WTC11 (cell line): ENCODE measurements at regions not wholly inside any gene's neighbourhood (a gene's known extent, or its start where the extent isn't known, plus 50 kb on each side); places are given as distances from the start of the nearest gene placed in this dataset.

ENCODE experiments used
- ATAC-seq: fragments of 200-7000 bp; cut with Tn5 transposase; 2 replicates; pipeline ENCODE4 v1.10.0; 2021; ENCODE audit warnings: mild to moderate bottlenecking, moderate library complexity
- CTCF ChIA-PET: fragments of 300-600 bp; sonication (Branson Sonifier 250); formaldehyde crosslinking; loops from one replicate; lab custom pipeline; 2021; ENCODE audit warnings: antibody characterized with exemption; lab: Charles Lee
- POLR2A ChIA-PET: fragments of 350-600 bp; sonication (Branson Sonifier 250); formaldehyde crosslinking; loops from one replicate; lab custom pipeline; 2021; ENCODE audit warnings: antibody characterized with exemption; lab: Charles Lee
- DNase-seq: peaks from one replicate; pipeline ENCODE4 v3.0.0; 2021; ENCODE audit warnings: low spot score
- H3K27ac Mint-ChIP-seq: 2 replicates; pipeline ENCODE4 v1.8.0; 2021; ENCODE audit warnings: mixed read lengths
- H3K27me3 Mint-ChIP-seq: 2 replicates; pipeline ENCODE4 v1.8.0; 2021; ENCODE audit warnings: low read depth, mild to moderate bottlenecking, moderate library complexity, mixed read lengths
- H3K36me3 Mint-ChIP-seq: 2 replicates; pipeline ENCODE4 v1.8.0; 2021; ENCODE audit warnings: mixed read lengths
- H3K4me1 Mint-ChIP-seq: 2 replicates; pipeline ENCODE4 v1.8.0; 2022; ENCODE audit warnings: mixed read lengths
- H3K4me3 Mint-ChIP-seq: 2 replicates; pipeline ENCODE4 v1.8.0; 2021; ENCODE audit warnings: mild to moderate bottlenecking, moderate library complexity, mixed read lengths
- H3K9me3 Mint-ChIP-seq: 2 replicates; pipeline ENCODE4 v1.8.0; 2021; ENCODE audit warnings: mixed read lengths
- ATF1 ChIP-seq: sonication (generic); formaldehyde crosslinking; IDR thresholded peaks from 2 replicates; pipeline ENCODE4 v1.8.1; 2023; ENCODE audit warnings: mild to moderate bottlenecking, moderate library complexity, missing genetic modification reagents
- CBFB ChIP-seq: sonication (generic); formaldehyde crosslinking; IDR thresholded peaks from 2 replicates; pipeline ENCODE4 v1.8.1; 2022; ENCODE audit warnings: mild to moderate bottlenecking, low read depth, missing genetic modification reagents
- FOXP1 ChIP-seq: sonication (generic); formaldehyde crosslinking; IDR thresholded peaks from 2 replicates; pipeline ENCODE4 v1.8.0; 2022; ENCODE audit warnings: missing genetic modification reagents, mild to moderate bottlenecking, moderate library complexity, borderline replicate concordance
- GABPB1 ChIP-seq: sonication (generic); formaldehyde crosslinking; IDR thresholded peaks from 2 replicates; pipeline ENCODE4 v1.8.1; 2023; ENCODE audit warnings: mild to moderate bottlenecking, missing genetic modification reagents
- NR2C2 ChIP-seq: sonication (generic); formaldehyde crosslinking; IDR thresholded peaks from 2 replicates; pipeline ENCODE4 v1.8.0; 2022; ENCODE audit warnings: mild to moderate bottlenecking, missing genetic modification reagents
- PRRX2 ChIP-seq: fragments of 250-450 bp; sonication (Bioruptor Pico); IDR thresholded peaks from 2 replicates; pipeline ENCODE4 v1.8.0; 2021; ENCODE audit warnings: mild to moderate bottlenecking
- TCF7 ChIP-seq: sonication (generic); formaldehyde crosslinking; IDR thresholded peaks from 2 replicates; pipeline ENCODE4 v1.8.0; 2022; ENCODE audit warnings: mild to moderate bottlenecking, low read depth, missing genetic modification reagents, moderate library complexity
- ZBTB21 ChIP-seq: sonication (generic); formaldehyde crosslinking; IDR thresholded peaks from 2 replicates; pipeline ENCODE4 v1.8.1; 2023; ENCODE audit warnings: mild to moderate bottlenecking, missing genetic modification reagents, borderline replicate concordance
- ZNF121 ChIP-seq: sonication (generic); formaldehyde crosslinking; IDR thresholded peaks from 2 replicates; pipeline ENCODE4 v1.8.0; 2023; ENCODE audit warnings: missing genetic modification reagents
- ZNF138 ChIP-seq: sonication (generic); formaldehyde crosslinking; conservative IDR thresholded peaks from 2 replicates; pipeline ENCODE4 v1.8.1; 2022; ENCODE audit warnings: mild to moderate bottlenecking, moderate library complexity, missing genetic modification reagents
- ZNF263 ChIP-seq: sonication (generic); formaldehyde crosslinking; IDR thresholded peaks from 2 replicates; pipeline ENCODE4 v1.8.1; 2022; ENCODE audit warnings: low read depth, mild to moderate bottlenecking, moderate library complexity, missing genetic modification reagents
- ZNF317 ChIP-seq: sonication (generic); formaldehyde crosslinking; IDR thresholded peaks from 2 replicates; pipeline ENCODE4 v1.8.1; 2023; ENCODE audit warnings: low read depth, mild to moderate bottlenecking, moderate library complexity, missing genetic modification reagents, borderline replicate concordance
- TF ChIP-seq, protein P1 (sequence below): fragments of 250-450 bp; sonication (Bioruptor Pico); conservative IDR thresholded peaks from 2 replicates; pipeline ENCODE4 v1.9.0; 2021; ENCODE audit warnings: mild to moderate bottlenecking
- TF ChIP-seq, protein P2 (sequence below): sonication (generic); formaldehyde crosslinking; IDR thresholded peaks from 2 replicates; pipeline ENCODE4 v1.8.1; 2022; ENCODE audit warnings: low read depth, mild to moderate bottlenecking, moderate library complexity, missing genetic modification reagents, borderline replicate concordance
- TF ChIP-seq, protein P3 (sequence below): fragments of 250-450 bp; sonication (Bioruptor Pico); IDR thresholded peaks from 2 replicates; pipeline ENCODE4 v1.9.0; 2021; ENCODE audit warnings: mild to moderate bottlenecking, borderline replicate concordance
- TF ChIP-seq, protein P4 (sequence below): sonication (generic); formaldehyde crosslinking; conservative IDR thresholded peaks from 2 replicates; pipeline ENCODE4 v1.8.1; 2023; ENCODE audit warnings: mild to moderate bottlenecking, low read depth, missing genetic modification reagents, moderate library complexity
- TF ChIP-seq, protein P5 (sequence below): sonication (generic); formaldehyde crosslinking; IDR thresholded peaks from 2 replicates; pipeline ENCODE4 v1.8.0; 2022; ENCODE audit warnings: mild to moderate bottlenecking, missing genetic modification reagents
- TF ChIP-seq, protein P6 (sequence below): sonication (generic); formaldehyde crosslinking; IDR thresholded peaks from 2 replicates; pipeline ENCODE4 v1.8.0; 2022; ENCODE audit warnings: mild to moderate bottlenecking, missing genetic modification reagents

DNA sequence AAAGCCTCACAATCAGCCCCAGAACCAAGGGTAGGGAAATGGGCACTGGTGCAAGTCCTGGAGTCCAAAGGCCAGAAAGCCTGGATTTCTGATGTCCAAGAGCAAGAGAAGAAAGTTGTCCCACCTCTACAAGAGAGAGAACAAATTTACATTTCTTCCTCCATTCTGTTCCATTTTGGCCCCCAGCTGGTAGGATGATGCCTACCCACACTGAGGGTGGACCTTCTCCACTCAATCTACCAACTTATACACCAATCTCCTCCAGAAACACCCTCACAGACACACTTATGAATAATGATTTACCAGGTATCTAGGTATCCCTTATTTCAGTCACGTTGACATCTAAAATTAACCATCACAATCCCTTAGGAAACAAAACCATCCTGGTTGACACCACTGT, 367.8 kb upstream of the GRIA3 start (continued):
- TF ChIP-seq, protein P1, sequence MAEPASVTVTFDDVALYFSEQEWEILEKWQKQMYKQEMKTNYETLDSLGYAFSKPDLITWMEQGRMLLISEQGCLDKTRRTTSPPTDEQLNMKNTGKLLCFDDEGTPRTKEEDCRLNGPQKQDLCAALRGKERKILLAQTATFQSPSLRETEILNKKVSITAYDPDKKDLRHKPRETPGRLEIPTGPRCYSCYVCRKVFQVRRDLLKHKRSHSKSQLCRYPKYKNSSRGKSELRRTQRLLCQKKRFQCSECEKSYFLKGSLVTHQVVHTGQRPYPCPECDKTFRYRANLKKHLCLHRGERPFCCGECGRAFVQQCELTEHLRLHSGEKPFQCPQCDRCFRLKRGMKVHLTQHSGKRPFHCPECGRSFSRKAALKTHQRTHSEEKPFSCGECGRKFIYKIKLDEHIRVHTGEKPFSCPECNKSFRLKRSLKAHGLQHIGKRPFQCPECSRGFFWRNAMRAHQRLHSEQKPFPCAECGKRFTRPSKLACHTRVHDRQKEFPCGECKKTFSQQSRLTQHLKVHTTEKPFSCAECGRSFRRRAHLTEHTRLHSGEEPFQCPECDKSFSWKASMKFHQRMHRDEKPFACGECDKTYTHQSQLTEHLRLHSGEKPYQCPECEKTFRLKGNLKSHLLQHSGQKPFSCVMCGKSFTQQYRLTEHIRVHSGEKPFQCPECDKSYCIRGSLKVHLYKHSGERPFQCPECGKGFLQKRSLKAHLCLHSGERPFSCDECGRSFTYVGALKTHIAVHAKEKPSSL (CRISPR knock-in tag) = no peak
- no peak for TF ChIP-seq PRRX2 (CRISPR knock-in tag)

DNA sequence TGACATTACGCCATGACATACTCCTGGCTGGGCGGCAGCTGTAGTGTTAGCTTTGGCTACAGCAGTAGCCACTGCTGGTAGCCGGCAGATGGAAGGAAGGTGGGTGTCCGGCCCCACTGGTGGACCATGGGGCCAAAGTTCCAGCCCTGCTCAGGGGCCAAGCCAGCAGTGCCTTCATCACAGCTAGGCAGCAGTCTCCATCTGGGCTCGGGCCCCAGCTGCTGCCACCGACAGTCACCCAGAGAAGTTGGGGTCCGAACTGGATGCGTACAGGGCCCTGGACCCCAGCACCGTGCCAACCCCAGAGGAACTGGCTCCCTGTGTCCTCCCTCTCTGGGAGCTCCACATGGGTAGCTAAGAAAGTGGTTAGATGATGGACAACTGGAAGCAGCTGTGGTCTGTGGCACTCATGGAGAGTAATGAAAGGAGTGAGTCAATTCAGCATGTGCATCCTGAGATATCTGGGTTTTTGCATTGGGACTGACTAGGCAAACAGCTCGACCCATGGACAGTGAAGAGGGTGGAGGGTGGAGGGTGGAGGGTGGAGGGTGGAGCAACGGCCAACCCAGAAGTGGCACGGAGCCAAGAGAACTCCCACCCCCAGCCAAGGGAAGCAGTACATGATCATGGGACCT, 366.6 kb upstream of the GRIA3 start:
- Mint-ChIP-seq H3K36me3 (peaks cover 7% of the 10 kb centered on the region; the same call in 1 of the 2 replicates), H3K4me3 (no peak overlapping the region), H3K4me1 (no peaks in the 10 kb centered on the region), H3K27ac (no peak overlapping the region), H3K27me3 (no peaks in the 10 kb centered on the region), H3K9me3 (peaks cover 24% of the 10 kb centered on the region)
- POLR2A ChIA-PET = no interaction called here
- DNase-seq (no peak), ATAC-seq (no peak)
- CTCF ChIA-PET = no interaction called here
- TF ChIP-seq FOXP1 (CRISPR knock-in tag) = no peak
- TF ChIP-seq CBFB (CRISPR knock-in tag) = no peak
- TF ChIP-seq, protein P2, sequence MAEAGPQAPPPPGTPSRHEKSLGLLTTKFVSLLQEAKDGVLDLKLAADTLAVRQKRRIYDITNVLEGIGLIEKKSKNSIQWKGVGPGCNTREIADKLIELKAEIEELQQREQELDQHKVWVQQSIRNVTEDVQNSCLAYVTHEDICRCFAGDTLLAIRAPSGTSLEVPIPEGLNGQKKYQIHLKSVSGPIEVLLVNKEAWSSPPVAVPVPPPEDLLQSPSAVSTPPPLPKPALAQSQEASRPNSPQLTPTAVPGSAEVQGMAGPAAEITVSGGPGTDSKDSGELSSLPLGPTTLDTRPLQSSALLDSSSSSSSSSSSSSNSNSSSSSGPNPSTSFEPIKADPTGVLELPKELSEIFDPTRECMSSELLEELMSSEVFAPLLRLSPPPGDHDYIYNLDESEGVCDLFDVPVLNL = no peak
- no peak for TF ChIP-seq ZNF121 (CRISPR knock-in tag)
- no peak for TF ChIP-seq ZNF263
- no peak for TF ChIP-seq ZNF138
- TF ChIP-seq, protein P3, sequence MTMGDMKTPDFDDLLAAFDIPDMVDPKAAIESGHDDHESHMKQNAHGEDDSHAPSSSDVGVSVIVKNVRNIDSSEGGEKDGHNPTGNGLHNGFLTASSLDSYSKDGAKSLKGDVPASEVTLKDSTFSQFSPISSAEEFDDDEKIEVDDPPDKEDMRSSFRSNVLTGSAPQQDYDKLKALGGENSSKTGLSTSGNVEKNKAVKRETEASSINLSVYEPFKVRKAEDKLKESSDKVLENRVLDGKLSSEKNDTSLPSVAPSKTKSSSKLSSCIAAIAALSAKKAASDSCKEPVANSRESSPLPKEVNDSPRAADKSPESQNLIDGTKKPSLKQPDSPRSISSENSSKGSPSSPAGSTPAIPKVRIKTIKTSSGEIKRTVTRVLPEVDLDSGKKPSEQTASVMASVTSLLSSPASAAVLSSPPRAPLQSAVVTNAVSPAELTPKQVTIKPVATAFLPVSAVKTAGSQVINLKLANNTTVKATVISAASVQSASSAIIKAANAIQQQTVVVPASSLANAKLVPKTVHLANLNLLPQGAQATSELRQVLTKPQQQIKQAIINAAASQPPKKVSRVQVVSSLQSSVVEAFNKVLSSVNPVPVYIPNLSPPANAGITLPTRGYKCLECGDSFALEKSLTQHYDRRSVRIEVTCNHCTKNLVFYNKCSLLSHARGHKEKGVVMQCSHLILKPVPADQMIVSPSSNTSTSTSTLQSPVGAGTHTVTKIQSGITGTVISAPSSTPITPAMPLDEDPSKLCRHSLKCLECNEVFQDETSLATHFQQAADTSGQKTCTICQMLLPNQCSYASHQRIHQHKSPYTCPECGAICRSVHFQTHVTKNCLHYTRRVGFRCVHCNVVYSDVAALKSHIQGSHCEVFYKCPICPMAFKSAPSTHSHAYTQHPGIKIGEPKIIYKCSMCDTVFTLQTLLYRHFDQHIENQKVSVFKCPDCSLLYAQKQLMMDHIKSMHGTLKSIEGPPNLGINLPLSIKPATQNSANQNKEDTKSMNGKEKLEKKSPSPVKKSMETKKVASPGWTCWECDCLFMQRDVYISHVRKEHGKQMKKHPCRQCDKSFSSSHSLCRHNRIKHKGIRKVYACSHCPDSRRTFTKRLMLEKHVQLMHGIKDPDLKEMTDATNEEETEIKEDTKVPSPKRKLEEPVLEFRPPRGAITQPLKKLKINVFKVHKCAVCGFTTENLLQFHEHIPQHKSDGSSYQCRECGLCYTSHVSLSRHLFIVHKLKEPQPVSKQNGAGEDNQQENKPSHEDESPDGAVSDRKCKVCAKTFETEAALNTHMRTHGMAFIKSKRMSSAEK (CRISPR knock-in tag) = no peak
- TF ChIP-seq, protein P4, sequence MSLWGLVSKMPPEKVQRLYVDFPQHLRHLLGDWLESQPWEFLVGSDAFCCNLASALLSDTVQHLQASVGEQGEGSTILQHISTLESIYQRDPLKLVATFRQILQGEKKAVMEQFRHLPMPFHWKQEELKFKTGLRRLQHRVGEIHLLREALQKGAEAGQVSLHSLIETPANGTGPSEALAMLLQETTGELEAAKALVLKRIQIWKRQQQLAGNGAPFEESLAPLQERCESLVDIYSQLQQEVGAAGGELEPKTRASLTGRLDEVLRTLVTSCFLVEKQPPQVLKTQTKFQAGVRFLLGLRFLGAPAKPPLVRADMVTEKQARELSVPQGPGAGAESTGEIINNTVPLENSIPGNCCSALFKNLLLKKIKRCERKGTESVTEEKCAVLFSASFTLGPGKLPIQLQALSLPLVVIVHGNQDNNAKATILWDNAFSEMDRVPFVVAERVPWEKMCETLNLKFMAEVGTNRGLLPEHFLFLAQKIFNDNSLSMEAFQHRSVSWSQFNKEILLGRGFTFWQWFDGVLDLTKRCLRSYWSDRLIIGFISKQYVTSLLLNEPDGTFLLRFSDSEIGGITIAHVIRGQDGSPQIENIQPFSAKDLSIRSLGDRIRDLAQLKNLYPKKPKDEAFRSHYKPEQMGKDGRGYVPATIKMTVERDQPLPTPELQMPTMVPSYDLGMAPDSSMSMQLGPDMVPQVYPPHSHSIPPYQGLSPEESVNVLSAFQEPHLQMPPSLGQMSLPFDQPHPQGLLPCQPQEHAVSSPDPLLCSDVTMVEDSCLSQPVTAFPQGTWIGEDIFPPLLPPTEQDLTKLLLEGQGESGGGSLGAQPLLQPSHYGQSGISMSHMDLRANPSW (CRISPR knock-in tag) = no peak
- no peak for TF ChIP-seq TCF7 (CRISPR knock-in tag)
- TF ChIP-seq ZBTB21 (CRISPR knock-in tag) = no peak
- no peak for TF ChIP-seq ATF1
- TF ChIP-seq, protein P5, sequence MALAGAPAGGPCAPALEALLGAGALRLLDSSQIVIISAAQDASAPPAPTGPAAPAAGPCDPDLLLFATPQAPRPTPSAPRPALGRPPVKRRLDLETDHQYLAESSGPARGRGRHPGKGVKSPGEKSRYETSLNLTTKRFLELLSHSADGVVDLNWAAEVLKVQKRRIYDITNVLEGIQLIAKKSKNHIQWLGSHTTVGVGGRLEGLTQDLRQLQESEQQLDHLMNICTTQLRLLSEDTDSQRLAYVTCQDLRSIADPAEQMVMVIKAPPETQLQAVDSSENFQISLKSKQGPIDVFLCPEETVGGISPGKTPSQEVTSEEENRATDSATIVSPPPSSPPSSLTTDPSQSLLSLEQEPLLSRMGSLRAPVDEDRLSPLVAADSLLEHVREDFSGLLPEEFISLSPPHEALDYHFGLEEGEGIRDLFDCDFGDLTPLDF (CRISPR knock-in tag) = no peak
- TF ChIP-seq NR2C2 (CRISPR knock-in tag) = no peak
- TF ChIP-seq, protein P6, sequence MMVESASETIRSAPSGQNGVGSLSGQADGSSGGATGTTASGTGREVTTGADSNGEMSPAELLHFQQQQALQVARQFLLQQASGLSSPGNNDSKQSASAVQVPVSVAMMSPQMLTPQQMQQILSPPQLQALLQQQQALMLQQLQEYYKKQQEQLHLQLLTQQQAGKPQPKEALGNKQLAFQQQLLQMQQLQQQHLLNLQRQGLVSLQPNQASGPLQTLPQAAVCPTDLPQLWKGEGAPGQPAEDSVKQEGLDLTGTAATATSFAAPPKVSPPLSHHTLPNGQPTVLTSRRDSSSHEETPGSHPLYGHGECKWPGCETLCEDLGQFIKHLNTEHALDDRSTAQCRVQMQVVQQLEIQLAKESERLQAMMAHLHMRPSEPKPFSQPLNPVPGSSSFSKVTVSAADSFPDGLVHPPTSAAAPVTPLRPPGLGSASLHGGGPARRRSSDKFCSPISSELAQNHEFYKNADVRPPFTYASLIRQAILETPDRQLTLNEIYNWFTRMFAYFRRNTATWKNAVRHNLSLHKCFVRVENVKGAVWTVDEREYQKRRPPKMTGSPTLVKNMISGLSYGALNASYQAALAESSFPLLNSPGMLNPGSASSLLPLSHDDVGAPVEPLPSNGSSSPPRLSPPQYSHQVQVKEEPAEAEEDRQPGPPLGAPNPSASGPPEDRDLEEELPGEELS = no peak
- no peak for TF ChIP-seq PRRX2 (CRISPR knock-in tag)
- TF ChIP-seq GABPB1 (CRISPR knock-in tag) = no peak
- no peak for TF ChIP-seq ZNF317
